ENCODE measurements at regions not wholly inside any gene's neighbourhood (a gene's known extent, or its start where the extent isn't known, plus 50 kb on each side); places are given as distances from the start of the nearest gene placed in this dataset.

DNA sequence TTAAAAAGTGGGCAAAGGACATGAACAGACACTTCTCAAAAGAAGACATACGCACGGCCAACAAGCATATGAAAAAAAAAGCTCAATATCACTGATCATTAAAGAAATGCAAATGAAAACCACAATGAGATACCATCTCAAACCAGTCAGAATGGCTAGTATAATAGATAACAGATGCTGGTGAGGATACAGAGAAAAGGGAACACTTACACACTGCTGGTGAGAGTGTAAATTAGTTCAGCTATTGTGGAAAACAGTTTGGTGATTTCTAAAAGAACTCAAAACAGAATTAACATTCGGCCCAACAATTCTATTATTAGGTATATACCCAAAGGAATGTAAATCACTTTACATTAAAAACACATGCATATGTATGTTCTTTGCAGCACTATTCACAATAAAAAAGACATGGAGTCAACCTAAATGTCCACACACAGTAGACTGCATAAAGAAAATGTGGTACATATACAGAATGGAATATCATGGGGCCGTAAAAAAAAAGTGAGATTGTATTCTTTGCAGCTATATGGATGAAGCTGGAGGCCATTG is 1569.0 kb downstream of the OLFM4 start:
- Histone ChIP-seq H4K20me1 (ENCODE audit: insufficient read depth) (no peaks in the 10 kb centered on the region), H3K9me3 (ENCODE audit: low read length) (no peaks in the 10 kb centered on the region)
- TF ChIP-seq, protein P1, sequence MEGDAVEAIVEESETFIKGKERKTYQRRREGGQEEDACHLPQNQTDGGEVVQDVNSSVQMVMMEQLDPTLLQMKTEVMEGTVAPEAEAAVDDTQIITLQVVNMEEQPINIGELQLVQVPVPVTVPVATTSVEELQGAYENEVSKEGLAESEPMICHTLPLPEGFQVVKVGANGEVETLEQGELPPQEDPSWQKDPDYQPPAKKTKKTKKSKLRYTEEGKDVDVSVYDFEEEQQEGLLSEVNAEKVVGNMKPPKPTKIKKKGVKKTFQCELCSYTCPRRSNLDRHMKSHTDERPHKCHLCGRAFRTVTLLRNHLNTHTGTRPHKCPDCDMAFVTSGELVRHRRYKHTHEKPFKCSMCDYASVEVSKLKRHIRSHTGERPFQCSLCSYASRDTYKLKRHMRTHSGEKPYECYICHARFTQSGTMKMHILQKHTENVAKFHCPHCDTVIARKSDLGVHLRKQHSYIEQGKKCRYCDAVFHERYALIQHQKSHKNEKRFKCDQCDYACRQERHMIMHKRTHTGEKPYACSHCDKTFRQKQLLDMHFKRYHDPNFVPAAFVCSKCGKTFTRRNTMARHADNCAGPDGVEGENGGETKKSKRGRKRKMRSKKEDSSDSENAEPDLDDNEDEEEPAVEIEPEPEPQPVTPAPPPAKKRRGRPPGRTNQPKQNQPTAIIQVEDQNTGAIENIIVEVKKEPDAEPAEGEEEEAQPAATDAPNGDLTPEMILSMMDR (IDR thresholded peaks at IDR 0.05; ENCODE audit: poor library complexity, severe bottlenecking) = no peak
- TF ChIP-seq, protein P2, sequence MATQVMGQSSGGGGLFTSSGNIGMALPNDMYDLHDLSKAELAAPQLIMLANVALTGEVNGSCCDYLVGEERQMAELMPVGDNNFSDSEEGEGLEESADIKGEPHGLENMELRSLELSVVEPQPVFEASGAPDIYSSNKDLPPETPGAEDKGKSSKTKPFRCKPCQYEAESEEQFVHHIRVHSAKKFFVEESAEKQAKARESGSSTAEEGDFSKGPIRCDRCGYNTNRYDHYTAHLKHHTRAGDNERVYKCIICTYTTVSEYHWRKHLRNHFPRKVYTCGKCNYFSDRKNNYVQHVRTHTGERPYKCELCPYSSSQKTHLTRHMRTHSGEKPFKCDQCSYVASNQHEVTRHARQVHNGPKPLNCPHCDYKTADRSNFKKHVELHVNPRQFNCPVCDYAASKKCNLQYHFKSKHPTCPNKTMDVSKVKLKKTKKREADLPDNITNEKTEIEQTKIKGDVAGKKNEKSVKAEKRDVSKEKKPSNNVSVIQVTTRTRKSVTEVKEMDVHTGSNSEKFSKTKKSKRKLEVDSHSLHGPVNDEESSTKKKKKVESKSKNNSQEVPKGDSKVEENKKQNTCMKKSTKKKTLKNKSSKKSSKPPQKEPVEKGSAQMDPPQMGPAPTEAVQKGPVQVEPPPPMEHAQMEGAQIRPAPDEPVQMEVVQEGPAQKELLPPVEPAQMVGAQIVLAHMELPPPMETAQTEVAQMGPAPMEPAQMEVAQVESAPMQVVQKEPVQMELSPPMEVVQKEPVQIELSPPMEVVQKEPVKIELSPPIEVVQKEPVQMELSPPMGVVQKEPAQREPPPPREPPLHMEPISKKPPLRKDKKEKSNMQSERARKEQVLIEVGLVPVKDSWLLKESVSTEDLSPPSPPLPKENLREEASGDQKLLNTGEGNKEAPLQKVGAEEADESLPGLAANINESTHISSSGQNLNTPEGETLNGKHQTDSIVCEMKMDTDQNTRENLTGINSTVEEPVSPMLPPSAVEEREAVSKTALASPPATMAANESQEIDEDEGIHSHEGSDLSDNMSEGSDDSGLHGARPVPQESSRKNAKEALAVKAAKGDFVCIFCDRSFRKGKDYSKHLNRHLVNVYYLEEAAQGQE (IDR thresholded peaks at IDR 0.05; ENCODE audit: borderline replicate concordance) = no peak
- TF ChIP-seq RAD21 (conservative IDR thresholded peaks at IDR 0.05) = no peak
- no peak for TF ChIP-seq TAF1 (IDR thresholded peaks at IDR 0.05; ENCODE audit: low read depth)
- TF ChIP-seq SMC3 (conservative IDR thresholded peaks at IDR 0.05; ENCODE audit: poor library complexity) = no peak
- TF ChIP-seq POLR2AphosphoS5 (IDR thresholded peaks at IDR 0.05) = no peak
- TF ChIP-seq EP300 (conservative IDR thresholded peaks at IDR 0.05; ENCODE audit: poor library complexity, severe bottlenecking) = no peak
- no peak for TF ChIP-seq EZH2 (IDR thresholded peaks at IDR 0.05; ENCODE audit: borderline replicate concordance, insufficient read depth, low read length, poor library complexity, severe bottlenecking)

GRCh38 chr13:54599413-54599812 is 1570.8 kb downstream of the OLFM4 start:
- Histone ChIP-seq H3K4me3 (ENCODE audit: low read length) (no peak overlapping the region), H3K4me2 (ENCODE audit: low read length) (no peak overlapping the region), H3K9me3 (ENCODE audit: low read length) (no peaks in the 10 kb centered on the region), H3K9me2 (ENCODE audit: insufficient read depth, low read length) (no peaks in the 10 kb centered on the region), H3K36me3 (ENCODE audit: insufficient read depth, low read length) (no peaks in the 10 kb centered on the region), H2AFZ (ENCODE audit: low read depth, low read length) (no peak overlapping the region), H3K9ac (ENCODE audit: low read length) (no peak overlapping the region), H4K20me1 (ENCODE audit: insufficient read depth) (no peaks in the 10 kb centered on the region), H3K27ac (ENCODE audit: low read length) (no peak overlapping the region), H3F3A (ENCODE audit: insufficient read depth, low read length, poor library complexity, severe bottlenecking) (no peaks in the 10 kb centered on the region), H3K27me3 (ENCODE audit: insufficient read depth, low read depth, low read length) (no peaks in the 10 kb centered on the region), H3K79me2 (replicated peaks; ENCODE audit: insufficient read depth, low read length) (no peaks in the 10 kb centered on the region)
- TF ChIP-seq, protein P1 (IDR thresholded peaks at IDR 0.05; ENCODE audit: poor library complexity, severe bottlenecking) = no peak
- TF ChIP-seq POLR2AphosphoS5 (IDR thresholded peaks at IDR 0.05) (no peak), EP300 (conservative IDR thresholded peaks at IDR 0.05; ENCODE audit: poor library complexity, severe bottlenecking) (no peak), SMC3 (conservative IDR thresholded peaks at IDR 0.05; ENCODE audit: poor library complexity) (no peak), MXI1 (conservative IDR thresholded peaks at IDR 0.05; ENCODE audit: poor library complexity, severe bottlenecking) (no peak), EZH2 (IDR thresholded peaks at IDR 0.05; ENCODE audit: borderline replicate concordance, insufficient read depth, low read length, poor library complexity, severe bottlenecking) (no peak), RAD21 (conservative IDR thresholded peaks at IDR 0.05) (no peak), TAF1 (IDR thresholded peaks at IDR 0.05; ENCODE audit: low read depth) (no peak)
- TF ChIP-seq, protein P2 (IDR thresholded peaks at IDR 0.05; ENCODE audit: borderline replicate concordance) = no peak

More for the DNA sequence above, 1569.0 kb downstream of the OLFM4 start:
- Histone ChIP-seq H3F3A (ENCODE audit: insufficient read depth, low read length, poor library complexity, severe bottlenecking) (no peaks in the 10 kb centered on the region), H3K36me3 (ENCODE audit: insufficient read depth, low read length) (no peaks in the 10 kb centered on the region), H3K27me3 (ENCODE audit: insufficient read depth, low read depth, low read length) (no peaks in the 10 kb centered on the region), H2AFZ (ENCODE audit: low read depth, low read length) (no peak overlapping the region), H3K4me3 (ENCODE audit: low read length) (no peak overlapping the region), H3K9ac (ENCODE audit: low read length) (no peak overlapping the region), H3K79me2 (replicated peaks; ENCODE audit: insufficient read depth, low read length) (no peaks in the 10 kb centered on the region), H3K4me2 (ENCODE audit: low read length) (no peak overlapping the region), H3K9me2 (ENCODE audit: insufficient read depth, low read length) (no peaks in the 10 kb centered on the region), H3K27ac (ENCODE audit: low read length) (no peak overlapping the region)
